ENCODE measurements at regions not wholly inside any gene's neighbourhood (a gene's known extent, or its start where the extent isn't known, plus 50 kb on each side); places are given as distances from the start of the nearest gene placed in this dataset.
A peak's percentile ranks its signal among the peaks of the same experiment; 100 is the strongest.

- no peak overlapping the region for H3K27ac Mint-ChIP-seq
- H3K4me3 Mint-ChIP-seq = no peak overlapping the region
- CTCF ChIA-PET = no interaction called here
- H3K9me3 Mint-ChIP-seq = no peaks in the 10 kb centered on the region
- no peaks in the 10 kb centered on the region for H3K4me1 Mint-ChIP-seq
- DNase-seq = no peak
- no peaks in the 10 kb centered on the region for H3K27me3 Mint-ChIP-seq
- H3K36me3 Mint-ChIP-seq = no peaks in the 10 kb centered on the region
These were observed 315.3 kb upstream of the GULP1 start for GRCh38 chr2:187976259-187976985.

- no peaks in the 10 kb centered on the region for H3K36me3 Mint-ChIP-seq
- H3K27ac Mint-ChIP-seq = no peak overlapping the region
- H3K27me3 Mint-ChIP-seq = no peaks in the 10 kb centered on the region
- no peak for DNase-seq
- H3K9me3 Mint-ChIP-seq = no peaks in the 10 kb centered on the region
- no peaks in the 10 kb centered on the region for H3K4me1 Mint-ChIP-seq
- CTCF ChIA-PET = no interaction called here
- H3K4me3 Mint-ChIP-seq = no peak overlapping the region
These were observed 314.7 kb upstream of the GULP1 start for GRCh38 chr2:187976986-187977333.

GRCh38 chr2:187978356-187978755 lies 313.3 kb upstream of the GULP1 start:
- H3K9me3 Mint-ChIP-seq = no peaks in the 10 kb centered on the region
- no peak for DNase-seq
- no peaks in the 10 kb centered on the region for H3K36me3 Mint-ChIP-seq
- CTCF ChIA-PET = no interaction called here
- H3K4me1 Mint-ChIP-seq = no peaks in the 10 kb centered on the region
- no peak overlapping the region for H3K27ac Mint-ChIP-seq
- no peak overlapping the region for H3K4me3 Mint-ChIP-seq
- no peaks in the 10 kb centered on the region for H3K27me3 Mint-ChIP-seq

- Mint-ChIP-seq H3K27me3 (no peaks in the 10 kb centered on the region), H3K9me3 (no peaks in the 10 kb centered on the region), H3K36me3 (no peaks in the 10 kb centered on the region), H3K27ac (no peak overlapping the region), H3K4me3 (no peak overlapping the region), H3K4me1 (no peaks in the 10 kb centered on the region)
- CTCF ChIA-PET = no interaction called here
- no peak for DNase-seq
These were observed 309.0 kb upstream of the GULP1 start for GRCh38 chr2:187982668-187983067.

GRCh38 chr2:187985195-187985594 lies 306.5 kb upstream of the GULP1 start:
- Mint-ChIP-seq H3K9me3 (no peaks in the 10 kb centered on the region), H3K4me3 (no peak overlapping the region), H3K27me3 (no peaks in the 10 kb centered on the region), H3K36me3 (no peaks in the 10 kb centered on the region), H3K4me1 (peaks cover 21% of the 10 kb centered on the region), H3K27ac (no peak overlapping the region)
- CTCF ChIA-PET = no interaction called here
- no peak for DNase-seq

GRCh38 chr2:187985923-187986322 lies 305.8 kb upstream of the GULP1 start:
- Mint-ChIP-seq H3K36me3 (no peaks in the 10 kb centered on the region), H3K4me3 (no peak overlapping the region), H3K27ac (no peak overlapping the region), H3K4me1 (peaks cover 26% of the 10 kb centered on the region), H3K9me3 (no peaks in the 10 kb centered on the region), H3K27me3 (no peaks in the 10 kb centered on the region)
- CTCF ChIA-PET = no interaction called here
- no peak for DNase-seq

- H3K4me3 Mint-ChIP-seq = no peak overlapping the region
- no peak for DNase-seq
- CTCF ChIA-PET = no interaction called here
- H3K27ac Mint-ChIP-seq = no peak overlapping the region
- peaks cover 26% of the 10 kb centered on the region for H3K4me1 Mint-ChIP-seq
- H3K36me3 Mint-ChIP-seq = no peaks in the 10 kb centered on the region
- H3K27me3 Mint-ChIP-seq = no peaks in the 10 kb centered on the region
- H3K9me3 Mint-ChIP-seq = no peaks in the 10 kb centered on the region
These were observed 305.1 kb upstream of the GULP1 start for GRCh38 chr2:187986390-187987105.

GRCh38 chr2:187988348-187988747 lies 303.3 kb upstream of the GULP1 start:
- DNase-seq = no peak
- Mint-ChIP-seq H3K36me3 (no peaks in the 10 kb centered on the region), H3K27ac (no peak overlapping the region), H3K9me3 (no peaks in the 10 kb centered on the region), H3K4me1 (peaks cover 26% of the 10 kb centered on the region), H3K4me3 (no peak overlapping the region), H3K27me3 (no peaks in the 10 kb centered on the region)
- CTCF ChIA-PET = no interaction called here

- Mint-ChIP-seq H3K4me3 (no peak overlapping the region), H3K9me3 (no peaks in the 10 kb centered on the region), H3K27ac (peak overlapping the region; percentile 29), H3K27me3 (no peaks in the 10 kb centered on the region), H3K36me3 (no peaks in the 10 kb centered on the region), H3K4me1 (peaks cover 30% of the 10 kb centered on the region)
- DNase-seq = no peak
- CTCF ChIA-PET = no interaction called here
These were observed 301.6 kb upstream of the GULP1 start for GRCh38 chr2:187989925-187990623.

GRCh38 chr2:187991389-187991788 lies 300.3 kb upstream of the GULP1 start:
- Mint-ChIP-seq H3K27me3 (no peaks in the 10 kb centered on the region), H3K9me3 (no peaks in the 10 kb centered on the region), H3K36me3 (no peaks in the 10 kb centered on the region), H3K27ac (no peak overlapping the region), H3K4me1 (peaks cover 30% of the 10 kb centered on the region), H3K4me3 (no peak overlapping the region)
- CTCF ChIA-PET = no interaction called here
- no peak for DNase-seq

GRCh38 chr2:187994464-187995331 lies 297.0 kb upstream of the GULP1 start:
- no peak for DNase-seq
- Mint-ChIP-seq H3K9me3 (no peaks in the 10 kb centered on the region), H3K4me3 (no peak overlapping the region), H3K27ac (no peak overlapping the region), H3K27me3 (no peaks in the 10 kb centered on the region), H3K4me1 (peaks cover 14% of the 10 kb centered on the region), H3K36me3 (no peaks in the 10 kb centered on the region)
- CTCF ChIA-PET = no interaction called here

GRCh38 chr2:187995556-187995955 lies 296.1 kb upstream of the GULP1 start:
- Mint-ChIP-seq H3K9me3 (no peaks in the 10 kb centered on the region), H3K4me3 (no peak overlapping the region), H3K4me1 (peaks cover 6% of the 10 kb centered on the region), H3K36me3 (no peaks in the 10 kb centered on the region), H3K27me3 (no peaks in the 10 kb centered on the region), H3K27ac (no peak overlapping the region)
- no peak for DNase-seq
- CTCF ChIA-PET = no interaction called here

GRCh38 chr2:187996630-187997029 lies 295.0 kb upstream of the GULP1 start:
- no peaks in the 10 kb centered on the region for H3K9me3 Mint-ChIP-seq
- H3K27ac Mint-ChIP-seq = no peak overlapping the region
- H3K36me3 Mint-ChIP-seq = no peaks in the 10 kb centered on the region
- H3K4me1 Mint-ChIP-seq = peaks cover 4% of the 10 kb centered on the region
- CTCF ChIA-PET = interaction anchor here (0.6 kb wide), 1 partner anchor 1249 kb away, joined by 3 read pairs; no protein-coding TSS in a partner anchor
- no peaks in the 10 kb centered on the region for H3K27me3 Mint-ChIP-seq
- DNase-seq = no peak
- no peak overlapping the region for H3K4me3 Mint-ChIP-seq

GRCh38 chr2:188000189-188000588 lies 291.5 kb upstream of the GULP1 start:
- no peaks in the 10 kb centered on the region for H3K9me3 Mint-ChIP-seq
- H3K27ac Mint-ChIP-seq = no peak overlapping the region
- H3K27me3 Mint-ChIP-seq = no peaks in the 10 kb centered on the region
- H3K36me3 Mint-ChIP-seq = no peaks in the 10 kb centered on the region
- no peaks in the 10 kb centered on the region for H3K4me1 Mint-ChIP-seq
- CTCF ChIA-PET = no interaction called here
- DNase-seq = no peak
- no peak overlapping the region for H3K4me3 Mint-ChIP-seq

All from activated naive CD4-positive, alpha-beta T cell treated with anti-CD3 and anti-CD28 coated beads, Interleukin-2, amount 10 ng/mL, durations not matched to agents 7 days and 5 days (primary cell).